ENCODE measurements at regions not wholly inside any gene's neighbourhood (a gene's known extent, or its start where the extent isn't known, plus 50 kb on each side); places are given as distances from the start of the nearest gene placed in this dataset.

DNA sequence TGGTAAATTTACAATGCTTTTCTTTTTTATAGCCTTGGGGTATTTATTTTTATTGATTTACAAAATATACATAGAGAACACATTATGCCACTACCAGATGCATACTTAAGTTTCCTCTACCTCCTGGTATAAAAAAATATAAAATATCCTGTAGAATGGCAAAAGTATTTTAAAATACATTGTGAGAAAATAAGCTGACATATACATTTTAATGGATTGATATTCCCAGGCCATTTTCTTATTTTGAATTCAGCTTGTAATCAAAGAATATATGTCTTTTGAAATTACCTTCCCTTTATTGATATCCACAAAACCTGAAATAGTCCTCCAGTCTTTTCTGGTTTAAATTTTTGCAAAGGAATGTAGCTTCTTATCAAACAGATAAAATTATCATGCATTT lies 923.9 kb downstream of the CDH18 start:
- no peaks in the 10 kb centered on the region for H3K79me2 ChIP-seq (ENCODE audit: control insufficient read depth in 1 of 2, insufficient read depth in 2 of 2, low read length in 2 of 2)
- no peak for TF ChIP-seq HDAC2 (IDR thresholded peaks at IDR 0.05; ENCODE audit: borderline replicate concordance in 1 of 2, low read depth in 2 of 2, low read length in 2 of 2)
- no peak for TF ChIP-seq TCF12 (IDR thresholded peaks at IDR 0.05; ENCODE audit: low read depth, low read length)
- TF ChIP-seq RXRA (IDR thresholded peaks at IDR 0.05; ENCODE audit: insufficient read depth, low read depth, low read length): no peak
- TF ChIP-seq SIN3A (conservative IDR thresholded peaks at IDR 0.05 in 1 of 2, IDR thresholded peaks at IDR 0.05 in 1 of 2; ENCODE audit: low read depth in 1 of 2, low read length in 2 of 2): no peak
- no peak for TF ChIP-seq SIX5 (IDR thresholded peaks at IDR 0.05; ENCODE audit: low read depth, low read length)
- H3K4ac ChIP-seq (replicated peaks; ENCODE audit: insufficient read length, low read depth, low read length): no peak overlapping the region
- H2AFZ ChIP-seq (ENCODE audit: low read length): no peak overlapping the region
- no peak overlapping the region for H2BK15ac ChIP-seq (ENCODE audit: low read length)
- H3K18ac ChIP-seq (ENCODE audit: extremely low read depth, low read length): no peak overlapping the region
- H2BK12ac ChIP-seq (ENCODE audit: low read depth, low read length): no peak overlapping the region
- H3K4me3 ChIP-seq (ENCODE audit: extremely low read depth in 1 of 4, insufficient read depth in 2 of 4, low read depth in 3 of 4, low read length in 4 of 4): no peak overlapping the region
- no peak overlapping the region for H3K4me2 ChIP-seq (ENCODE audit: insufficient read depth in 1 of 2, low read depth in 2 of 2, low read length in 2 of 2)
- no peak overlapping the region for H3K9ac ChIP-seq (replicated peaks in 1 of 4; ENCODE audit: extremely low read depth in 1 of 4, low read depth in 3 of 4, low read length in 3 of 4)
- no peak overlapping the region for H3K56ac ChIP-seq (replicated peaks; ENCODE audit: insufficient read length, low read depth, low read length)
- H4K8ac ChIP-seq (ENCODE audit: extremely low read depth, insufficient read depth, low read length): no peak overlapping the region
- no peaks in the 10 kb centered on the region for H3K79me1 ChIP-seq (ENCODE audit: low read depth, low read length)
- CTCF ChIA-PET (ENCODE audit: partially characterized antibody): no interaction called here
- no peak overlapping the region for H2BK120ac ChIP-seq (replicated peaks; ENCODE audit: low read depth, low read length)
- no peak overlapping the region for H2BK5ac ChIP-seq (ENCODE audit: low read depth, low read length)
- H3K36me3 ChIP-seq (ENCODE audit: control insufficient read depth in 2 of 4, insufficient read depth in 4 of 4, low read length in 3 of 4): no peaks in the 10 kb centered on the region
- no peak overlapping the region for H2BK20ac ChIP-seq (ENCODE audit: low read length)
- FAIRE-seq (no peak), DNase-seq (ENCODE audit: low read depth in 1 of 2, low spot score in 2 of 2) (no peak)
- H3K23me2 ChIP-seq (ENCODE audit: low read depth, low read length): no peaks in the 10 kb centered on the region
- no peak overlapping the region for H3K23ac ChIP-seq (ENCODE audit: insufficient read length)
- no peak overlapping the region for H4K91ac ChIP-seq (replicated peaks; ENCODE audit: insufficient read length, low read length)
- H3K27ac ChIP-seq (ENCODE audit: low read depth, low read length): no peak overlapping the region
- H4K5ac ChIP-seq (ENCODE audit: insufficient read length, low read depth, low read length): no peak overlapping the region
- H3K9me3 ChIP-seq (ENCODE audit: insufficient read depth in 2 of 2, low read depth in 1 of 2, low read length in 1 of 2): no peaks in the 10 kb centered on the region
- POLR2A ChIA-PET (ENCODE audit: partially characterized antibody): no interaction called here
- no peaks in the 10 kb centered on the region for H3K4me1 ChIP-seq (replicated peaks in 1 of 4; ENCODE audit: control insufficient read depth in 3 of 4, insufficient read depth in 4 of 4, low read length in 3 of 4)
- H3K27me3 ChIP-seq (replicated peaks in 1 of 4; ENCODE audit: control insufficient read depth in 3 of 4, extremely low read depth in 1 of 4, insufficient read depth in 3 of 4, low read length in 3 of 4): no peaks in the 10 kb centered on the region
- no peak overlapping the region for H2AK5ac ChIP-seq (ENCODE audit: low read depth, low read length)
- no peak overlapping the region for H3K14ac ChIP-seq (ENCODE audit: insufficient read length)
- H4K20me1 ChIP-seq (replicated peaks in 1 of 2; ENCODE audit: control insufficient read depth in 1 of 2, insufficient read depth in 2 of 2, low read length in 2 of 2): no peaks in the 10 kb centered on the region

Data from H1 (cell line).